OCI-LY1 (cell line): ENCODE measurements at regions not wholly inside any gene's neighbourhood (a gene's known extent, or its start where the extent isn't known, plus 50 kb on each side); places are given as distances from the start of the nearest gene placed in this dataset.

ENCODE experiments used
- H2AFZ ChIP-seq: fragments of 200-600 bp; sonication (generic), shearing (Covaris generic); 2 replicates; pipeline ENCODE4 v1.6.0; 2014; ENCODE audit warnings: antibody characterized with exemption, mild to moderate bottlenecking, low read length
- H3F3A ChIP-seq: fragments of 200-600 bp; sonication (generic), shearing (Covaris generic); 2 replicates; pipeline ENCODE4 v1.6.0; 2014; ENCODE audit warnings: mild to moderate bottlenecking, antibody characterized with exemption, low read length, moderate library complexity; ENCODE audit not compliant: insufficient read depth
- H3K27ac ChIP-seq: fragments of 200-600 bp; sonication (generic); 2 replicates; pipeline ENCODE4 v1.5.1; 2014; ENCODE audit warnings: low read length, mixed run types, mild to moderate bottlenecking, low read depth; ENCODE audit not compliant: poor library complexity, severe bottlenecking
- H3K27me3 ChIP-seq: fragments of 200-600 bp; sonication (generic); 2 replicates; pipeline ENCODE4 v1.6.0; 2014; ENCODE audit warnings: antibody characterized with exemption, mild to moderate bottlenecking, low read length, moderate library complexity; ENCODE audit not compliant: insufficient read depth
- H3K36me3 ChIP-seq: fragments of 200-600 bp; sonication (generic); 2 replicates; pipeline ENCODE4 v1.6.1; 2014; ENCODE audit warnings: mild to moderate bottlenecking, antibody characterized with exemption, low read length, moderate library complexity, mixed read lengths; ENCODE audit not compliant: insufficient read depth
- H3K4me1 ChIP-seq: fragments of 200-600 bp; sonication (generic); 2 replicates; pipeline ENCODE4 v1.5.1; 2014; ENCODE audit warnings: mild to moderate bottlenecking, low read length, moderate library complexity; ENCODE audit not compliant: insufficient read depth, severe bottlenecking
- H3K4me2 ChIP-seq: fragments of 200-600 bp; sonication (generic), shearing (Covaris generic); 2 replicates; pipeline ENCODE4 v1.6.1; 2014; ENCODE audit warnings: low read length
- H3K4me3 ChIP-seq: fragments of 200-600 bp; sonication (generic); 2 replicates; pipeline ENCODE4 v1.5.1; 2014; ENCODE audit warnings: low read length, low read depth, mild to moderate bottlenecking, mixed read lengths; ENCODE audit not compliant: poor library complexity, severe bottlenecking
- H3K79me2 ChIP-seq: fragments of 200-600 bp; shearing (Covaris generic); 2 replicates; pipeline ENCODE4 v1.6.1; 2016; ENCODE audit warnings: mixed run types, low read length, mixed read lengths; ENCODE audit not compliant: insufficient read depth
- H3K9ac ChIP-seq: fragments of 200-600 bp; sonication (generic), shearing (Covaris generic); 2 replicates; pipeline ENCODE4 v1.6.1; 2014; ENCODE audit warnings: mild to moderate bottlenecking, low read length, mixed read lengths
- H3K9me2 ChIP-seq: fragments of 200-600 bp; sonication (generic), shearing (Covaris generic); 2 replicates; pipeline ENCODE4 v1.6.1; 2014; ENCODE audit warnings: low read depth, mild to moderate bottlenecking, low read length, mixed read lengths
- H3K9me3 ChIP-seq: fragments of 200-600 bp; shearing (Covaris generic); 2 replicates; pipeline ENCODE4 v1.6.1; 2014; ENCODE audit warnings: low read length, mixed read lengths
- H4K20me1 ChIP-seq: fragments of 200-600 bp; sonication (generic), shearing (Covaris generic); 2 replicates; pipeline ENCODE4 v1.6.0; 2016; ENCODE audit warnings: mild to moderate bottlenecking, low read length; ENCODE audit not compliant: insufficient read depth
- EZH2 ChIP-seq: fragments of 200-600 bp; sonication (generic), shearing (Covaris generic); IDR thresholded peaks from 2 replicates; pipeline ENCODE4 v1.8.0; 2017; ENCODE audit warnings: borderline replicate concordance, mixed run types, mild to moderate bottlenecking, antibody characterized with exemption, low read length, moderate library complexity, mixed read lengths
- TF ChIP-seq, protein P1 (sequence below): fragments of 200-600 bp; sonication (generic), shearing (Covaris generic); IDR thresholded peaks from 2 replicates; pipeline ENCODE4 v1.5.1; 2017; ENCODE audit warnings: mild to moderate bottlenecking, antibody characterized with exemption, low read length, moderate library complexity, mixed read lengths

DNA sequence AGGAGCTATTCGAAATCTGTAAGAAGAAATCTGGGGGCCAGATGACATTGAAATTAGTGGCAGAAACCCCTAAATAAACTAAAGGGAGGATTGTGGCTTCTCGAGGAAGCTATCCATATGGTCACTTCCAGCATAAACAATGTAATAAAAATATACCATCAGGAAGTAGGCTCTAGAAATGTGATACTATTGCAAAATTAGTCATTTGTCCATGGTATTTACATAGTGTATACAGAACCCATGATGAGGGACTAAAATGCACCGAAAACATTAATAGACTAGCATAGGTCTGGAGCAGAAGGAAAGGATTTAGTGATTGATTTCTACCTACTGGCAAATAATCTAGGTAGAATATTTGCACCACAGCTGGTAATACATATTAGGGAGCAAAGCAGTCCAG, 1344.0 kb downstream of the FSTL5 start:
- no peak overlapping the region for H3K4me3 ChIP-seq
- no peaks in the 10 kb centered on the region for H3F3A ChIP-seq
- no peaks in the 10 kb centered on the region for H3K79me2 ChIP-seq
- H2AFZ ChIP-seq, result no peak overlapping the region
- H4K20me1 ChIP-seq, result no peaks in the 10 kb centered on the region
- H3K27ac ChIP-seq, result no peak overlapping the region
- no peak overlapping the region for H3K4me2 ChIP-seq
- H3K4me1 ChIP-seq, result no peaks in the 10 kb centered on the region
- H3K9ac ChIP-seq, result no peak overlapping the region
- no peak for TF ChIP-seq EZH2
- TF ChIP-seq, protein P1, sequence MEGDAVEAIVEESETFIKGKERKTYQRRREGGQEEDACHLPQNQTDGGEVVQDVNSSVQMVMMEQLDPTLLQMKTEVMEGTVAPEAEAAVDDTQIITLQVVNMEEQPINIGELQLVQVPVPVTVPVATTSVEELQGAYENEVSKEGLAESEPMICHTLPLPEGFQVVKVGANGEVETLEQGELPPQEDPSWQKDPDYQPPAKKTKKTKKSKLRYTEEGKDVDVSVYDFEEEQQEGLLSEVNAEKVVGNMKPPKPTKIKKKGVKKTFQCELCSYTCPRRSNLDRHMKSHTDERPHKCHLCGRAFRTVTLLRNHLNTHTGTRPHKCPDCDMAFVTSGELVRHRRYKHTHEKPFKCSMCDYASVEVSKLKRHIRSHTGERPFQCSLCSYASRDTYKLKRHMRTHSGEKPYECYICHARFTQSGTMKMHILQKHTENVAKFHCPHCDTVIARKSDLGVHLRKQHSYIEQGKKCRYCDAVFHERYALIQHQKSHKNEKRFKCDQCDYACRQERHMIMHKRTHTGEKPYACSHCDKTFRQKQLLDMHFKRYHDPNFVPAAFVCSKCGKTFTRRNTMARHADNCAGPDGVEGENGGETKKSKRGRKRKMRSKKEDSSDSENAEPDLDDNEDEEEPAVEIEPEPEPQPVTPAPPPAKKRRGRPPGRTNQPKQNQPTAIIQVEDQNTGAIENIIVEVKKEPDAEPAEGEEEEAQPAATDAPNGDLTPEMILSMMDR, result no peak
- H3K9me3 ChIP-seq, result no peaks in the 10 kb centered on the region
- H3K27me3 ChIP-seq, result no peaks in the 10 kb centered on the region
- H3K9me2 ChIP-seq, result no peaks in the 10 kb centered on the region
- no peaks in the 10 kb centered on the region for H3K36me3 ChIP-seq

DNA sequence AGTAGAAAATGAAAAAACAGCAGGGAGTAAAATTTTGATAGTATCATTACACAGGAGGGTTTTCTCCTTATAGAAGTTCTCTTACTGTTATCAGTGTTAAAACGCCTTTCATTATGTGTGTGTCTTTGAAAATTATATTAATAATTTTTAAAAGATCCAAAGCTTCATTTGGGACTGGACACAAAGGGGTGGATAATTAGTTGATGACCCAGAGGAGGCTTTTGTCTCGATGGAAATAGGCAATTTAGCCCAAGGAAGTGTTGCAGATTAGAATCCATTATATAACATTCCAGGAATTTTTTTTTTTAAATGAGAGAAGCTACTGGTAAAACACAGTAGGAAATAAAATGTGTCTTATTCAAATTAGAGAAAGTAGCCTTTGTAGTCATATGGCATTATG, 1339.3 kb downstream of the FSTL5 start:
- Histone ChIP-seq H4K20me1 (no peaks in the 10 kb centered on the region), H3K4me1 (peaks cover 7% of the 10 kb centered on the region), H3K79me2 (no peaks in the 10 kb centered on the region), H2AFZ (no peak overlapping the region), H3K4me2 (no peak overlapping the region), H3K9me3 (no peaks in the 10 kb centered on the region), H3F3A (no peaks in the 10 kb centered on the region), H3K9ac (no peak overlapping the region), H3K4me3 (no peak overlapping the region), H3K27ac (no peak overlapping the region), H3K9me2 (no peaks in the 10 kb centered on the region), H3K36me3 (no peaks in the 10 kb centered on the region), H3K27me3 (no peaks in the 10 kb centered on the region)
- TF ChIP-seq, protein P1, result no peak
- no peak for TF ChIP-seq EZH2

DNA sequence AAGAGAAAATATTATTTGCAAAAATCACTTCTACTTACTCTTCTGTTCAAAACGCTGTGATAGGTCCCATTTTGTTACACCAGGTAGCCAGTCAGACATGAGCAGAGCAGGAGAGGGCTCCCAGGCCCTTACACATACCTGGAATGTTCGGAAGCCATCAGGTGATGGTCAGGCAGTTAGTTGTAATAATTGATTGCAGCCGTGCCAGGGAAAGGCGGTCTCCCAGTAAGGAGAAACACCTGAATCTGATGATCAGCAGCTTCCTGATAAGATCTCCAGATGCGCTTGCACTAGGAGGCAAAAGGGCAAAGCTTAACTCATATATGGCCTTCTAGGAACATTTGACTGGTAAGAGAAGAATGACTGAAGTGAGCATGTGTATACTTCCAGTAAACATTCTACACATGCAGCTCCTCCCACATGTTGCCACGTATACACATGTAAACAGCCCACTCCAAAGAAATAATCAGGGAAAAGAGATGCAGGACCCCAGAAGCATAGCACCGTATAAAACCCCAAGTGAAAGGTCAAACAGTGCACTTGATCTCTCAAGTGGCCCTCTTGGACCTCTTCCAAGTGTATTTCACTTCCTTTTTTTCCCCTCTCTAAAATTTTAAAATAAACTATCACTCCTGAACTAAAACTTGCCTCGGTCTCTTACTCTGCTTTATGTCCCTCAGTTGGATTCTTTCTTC, 1338.0 kb downstream of the FSTL5 start:
- peaks cover 7% of the 10 kb centered on the region for H3K4me1 ChIP-seq
- no peak overlapping the region for H2AFZ ChIP-seq
- H3K9me3 ChIP-seq, result no peaks in the 10 kb centered on the region
- no peak for TF ChIP-seq EZH2
- TF ChIP-seq, protein P1, result no peak
- no peak overlapping the region for H3K27ac ChIP-seq
- H3F3A ChIP-seq, result no peaks in the 10 kb centered on the region
- H3K9me2 ChIP-seq, result no peaks in the 10 kb centered on the region
- H3K36me3 ChIP-seq, result no peaks in the 10 kb centered on the region
- H3K79me2 ChIP-seq, result no peaks in the 10 kb centered on the region
- no peak overlapping the region for H3K9ac ChIP-seq
- H3K4me3 ChIP-seq, result no peak overlapping the region
- H3K4me2 ChIP-seq, result no peak overlapping the region
- no peaks in the 10 kb centered on the region for H4K20me1 ChIP-seq
- no peaks in the 10 kb centered on the region for H3K27me3 ChIP-seq
